ENCODE measurements at regions not wholly inside any gene's neighbourhood (a gene's known extent, or its start where the extent isn't known, plus 50 kb on each side); places are given as distances from the start of the nearest gene placed in this dataset.

GRCh38 chr17:15124264-15124595 lies 140.9 kb downstream of the PMP22 start:
- Histone ChIP-seq H2AFZ (ENCODE audit: low read length) (no peak overlapping the region), H3K79me2 (ENCODE audit: low read length) (no peaks in the 10 kb centered on the region), H3K9me3 (replicated peaks; ENCODE audit: insufficient read depth, low read length) (no peaks in the 10 kb centered on the region), H3K27me3 (replicated peaks; ENCODE audit: insufficient read depth, low read length) (no peaks in the 10 kb centered on the region), H3K4me1 (ENCODE audit: low read length) (no peaks in the 10 kb centered on the region), H3K9me2 (replicated peaks; ENCODE audit: insufficient read depth, low read length) (no peaks in the 10 kb centered on the region), H3K27ac (ENCODE audit: low read length) (no peak overlapping the region), H4K20me1 (ENCODE audit: insufficient read depth, low read length) (no peaks in the 10 kb centered on the region), H3K36me3 (replicated peaks; ENCODE audit: insufficient read depth, low read length) (no peaks in the 10 kb centered on the region), H3K9ac (ENCODE audit: low read length) (no peak overlapping the region), H3K4me3 (ENCODE audit: low read length) (no peak overlapping the region), H3F3A (ENCODE audit: insufficient read depth, low read length) (no peaks in the 10 kb centered on the region), H3K4me2 (ENCODE audit: low read depth, low read length) (no peak overlapping the region)
- DNase-seq: no peak
- TF ChIP-seq, protein P1, sequence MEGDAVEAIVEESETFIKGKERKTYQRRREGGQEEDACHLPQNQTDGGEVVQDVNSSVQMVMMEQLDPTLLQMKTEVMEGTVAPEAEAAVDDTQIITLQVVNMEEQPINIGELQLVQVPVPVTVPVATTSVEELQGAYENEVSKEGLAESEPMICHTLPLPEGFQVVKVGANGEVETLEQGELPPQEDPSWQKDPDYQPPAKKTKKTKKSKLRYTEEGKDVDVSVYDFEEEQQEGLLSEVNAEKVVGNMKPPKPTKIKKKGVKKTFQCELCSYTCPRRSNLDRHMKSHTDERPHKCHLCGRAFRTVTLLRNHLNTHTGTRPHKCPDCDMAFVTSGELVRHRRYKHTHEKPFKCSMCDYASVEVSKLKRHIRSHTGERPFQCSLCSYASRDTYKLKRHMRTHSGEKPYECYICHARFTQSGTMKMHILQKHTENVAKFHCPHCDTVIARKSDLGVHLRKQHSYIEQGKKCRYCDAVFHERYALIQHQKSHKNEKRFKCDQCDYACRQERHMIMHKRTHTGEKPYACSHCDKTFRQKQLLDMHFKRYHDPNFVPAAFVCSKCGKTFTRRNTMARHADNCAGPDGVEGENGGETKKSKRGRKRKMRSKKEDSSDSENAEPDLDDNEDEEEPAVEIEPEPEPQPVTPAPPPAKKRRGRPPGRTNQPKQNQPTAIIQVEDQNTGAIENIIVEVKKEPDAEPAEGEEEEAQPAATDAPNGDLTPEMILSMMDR (IDR thresholded peaks at IDR 0.05; ENCODE audit: low read length): no peak
- TF ChIP-seq EZH2 (optimal IDR thresholded peaks at IDR 0.05; ENCODE audit: low read depth, low read length): no peak
- no peak for TF ChIP-seq EZH2phosphoT487 (IDR thresholded peaks at IDR 0.05; ENCODE audit: low read length)

GRCh38 chr17:15123593-15124263 lies 141.4 kb downstream of the PMP22 start:
- Histone ChIP-seq H3K9me3 (replicated peaks; ENCODE audit: insufficient read depth, low read length) (no peaks in the 10 kb centered on the region), H3K4me1 (ENCODE audit: low read length) (no peaks in the 10 kb centered on the region), H3K27ac (ENCODE audit: low read length) (no peak overlapping the region), H2AFZ (ENCODE audit: low read length) (no peak overlapping the region), H3F3A (ENCODE audit: insufficient read depth, low read length) (no peaks in the 10 kb centered on the region), H3K79me2 (ENCODE audit: low read length) (no peaks in the 10 kb centered on the region), H3K9ac (ENCODE audit: low read length) (no peak overlapping the region), H3K36me3 (replicated peaks; ENCODE audit: insufficient read depth, low read length) (no peaks in the 10 kb centered on the region), H4K20me1 (ENCODE audit: insufficient read depth, low read length) (no peaks in the 10 kb centered on the region), H3K9me2 (replicated peaks; ENCODE audit: insufficient read depth, low read length) (no peaks in the 10 kb centered on the region), H3K4me3 (ENCODE audit: low read length) (no peak overlapping the region), H3K27me3 (replicated peaks; ENCODE audit: insufficient read depth, low read length) (no peaks in the 10 kb centered on the region), H3K4me2 (ENCODE audit: low read depth, low read length) (no peak overlapping the region)
- DNase-seq: no peak
- TF ChIP-seq EZH2phosphoT487 (IDR thresholded peaks at IDR 0.05; ENCODE audit: low read length): no peak
- TF ChIP-seq, protein P1 (IDR thresholded peaks at IDR 0.05; ENCODE audit: low read length): no peak
- no peak for TF ChIP-seq EZH2 (optimal IDR thresholded peaks at IDR 0.05; ENCODE audit: low read depth, low read length)

- no peaks in the 10 kb centered on the region for H3K9me2 ChIP-seq (replicated peaks; ENCODE audit: insufficient read depth, low read length)
- no peak overlapping the region for H2AFZ ChIP-seq (ENCODE audit: low read length)
- H3K4me1 ChIP-seq (ENCODE audit: low read length): no peaks in the 10 kb centered on the region
- H3K27ac ChIP-seq (ENCODE audit: low read length): no peak overlapping the region
- H3K36me3 ChIP-seq (replicated peaks; ENCODE audit: insufficient read depth, low read length): no peaks in the 10 kb centered on the region
- H3F3A ChIP-seq (ENCODE audit: insufficient read depth, low read length): no peaks in the 10 kb centered on the region
- H3K79me2 ChIP-seq (ENCODE audit: low read length): no peaks in the 10 kb centered on the region
- TF ChIP-seq EZH2phosphoT487 (IDR thresholded peaks at IDR 0.05; ENCODE audit: low read length) (no peak), EZH2 (optimal IDR thresholded peaks at IDR 0.05; ENCODE audit: low read depth, low read length) (no peak)
- TF ChIP-seq, protein P1 (IDR thresholded peaks at IDR 0.05; ENCODE audit: low read length): no peak
- H3K4me2 ChIP-seq (ENCODE audit: low read depth, low read length): no peak overlapping the region
- H3K4me3 ChIP-seq (ENCODE audit: low read length): no peak overlapping the region
- H3K9ac ChIP-seq (ENCODE audit: low read length): no peak overlapping the region
- DNase-seq: no peak
- H3K27me3 ChIP-seq (replicated peaks; ENCODE audit: insufficient read depth, low read length): no peaks in the 10 kb centered on the region
- no peaks in the 10 kb centered on the region for H4K20me1 ChIP-seq (ENCODE audit: insufficient read depth, low read length)
- H3K9me3 ChIP-seq (replicated peaks; ENCODE audit: insufficient read depth, low read length): no peaks in the 10 kb centered on the region
Observed at GRCh38 chr17:15122857-15123256, 142.3 kb downstream of the PMP22 start.
